BE2C (cell line): ENCODE measurements at regions not wholly inside any gene's neighbourhood (a gene's known extent, or its start where the extent isn't known, plus 50 kb on each side); places are given as distances from the start of the nearest gene placed in this dataset.

Source experiments
- DNase-seq: peaks from one replicate; pipeline ENCODE4 v3.0.0-alpha.2; 2020
- H3K27me3 ChIP-seq: fragments of 250-450 bp; sonication (Bioruptor Pico); 2 replicates; pipeline ENCODE4 v1.5.1; 2020; ENCODE audit warnings: mild to moderate bottlenecking
- H3K36me3 ChIP-seq: fragments of 250-450 bp; sonication (Bioruptor Pico); 2 replicates; pipeline ENCODE4 v1.5.1; 2020; ENCODE audit warnings: mild to moderate bottlenecking
- H3K4me1 ChIP-seq: fragments of 250-450 bp; sonication (Bioruptor Pico); 2 replicates; pipeline ENCODE4 v1.5.1; 2020
- H3K4me3 ChIP-seq: 2 replicates; pipeline ENCODE4 v1.5.1; 2011; ENCODE audit warnings: low read depth, low read length
- H3K9me3 ChIP-seq: fragments of 250-450 bp; sonication (Bioruptor Pico); 2 replicates; pipeline ENCODE4 v1.5.1; 2020
- TF ChIP-seq, protein P1 (sequence below): IDR thresholded peaks from 2 replicates; pipeline ENCODE4 v1.5.1; 2012; ENCODE audit warnings: mild to moderate bottlenecking, low read depth, low read length

DNA sequence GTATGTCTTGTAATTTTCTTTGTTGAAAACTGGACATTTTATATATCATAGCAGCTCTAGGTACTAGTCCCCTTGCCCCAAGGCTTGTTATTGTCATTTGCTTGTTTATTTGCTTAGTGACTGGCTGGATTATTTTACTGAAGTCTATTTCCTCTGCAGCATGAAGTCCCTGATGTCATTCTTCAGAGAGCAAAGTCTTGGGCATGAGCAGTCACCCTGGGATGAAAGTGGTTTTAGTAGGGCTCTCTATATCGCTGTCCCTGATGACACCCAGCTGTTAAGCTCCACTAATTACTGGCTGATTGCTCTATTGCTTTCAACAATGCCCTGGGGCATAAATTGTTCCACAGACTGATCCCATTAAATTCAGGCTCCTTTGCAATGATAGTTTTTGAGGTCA is 113.5 kb upstream of the USP9X start:
- TF ChIP-seq, protein P1, sequence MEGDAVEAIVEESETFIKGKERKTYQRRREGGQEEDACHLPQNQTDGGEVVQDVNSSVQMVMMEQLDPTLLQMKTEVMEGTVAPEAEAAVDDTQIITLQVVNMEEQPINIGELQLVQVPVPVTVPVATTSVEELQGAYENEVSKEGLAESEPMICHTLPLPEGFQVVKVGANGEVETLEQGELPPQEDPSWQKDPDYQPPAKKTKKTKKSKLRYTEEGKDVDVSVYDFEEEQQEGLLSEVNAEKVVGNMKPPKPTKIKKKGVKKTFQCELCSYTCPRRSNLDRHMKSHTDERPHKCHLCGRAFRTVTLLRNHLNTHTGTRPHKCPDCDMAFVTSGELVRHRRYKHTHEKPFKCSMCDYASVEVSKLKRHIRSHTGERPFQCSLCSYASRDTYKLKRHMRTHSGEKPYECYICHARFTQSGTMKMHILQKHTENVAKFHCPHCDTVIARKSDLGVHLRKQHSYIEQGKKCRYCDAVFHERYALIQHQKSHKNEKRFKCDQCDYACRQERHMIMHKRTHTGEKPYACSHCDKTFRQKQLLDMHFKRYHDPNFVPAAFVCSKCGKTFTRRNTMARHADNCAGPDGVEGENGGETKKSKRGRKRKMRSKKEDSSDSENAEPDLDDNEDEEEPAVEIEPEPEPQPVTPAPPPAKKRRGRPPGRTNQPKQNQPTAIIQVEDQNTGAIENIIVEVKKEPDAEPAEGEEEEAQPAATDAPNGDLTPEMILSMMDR: no peak
- Histone ChIP-seq H3K4me3 (no peak overlapping the region), H3K36me3 (no peaks in the 10 kb centered on the region)

DNA sequence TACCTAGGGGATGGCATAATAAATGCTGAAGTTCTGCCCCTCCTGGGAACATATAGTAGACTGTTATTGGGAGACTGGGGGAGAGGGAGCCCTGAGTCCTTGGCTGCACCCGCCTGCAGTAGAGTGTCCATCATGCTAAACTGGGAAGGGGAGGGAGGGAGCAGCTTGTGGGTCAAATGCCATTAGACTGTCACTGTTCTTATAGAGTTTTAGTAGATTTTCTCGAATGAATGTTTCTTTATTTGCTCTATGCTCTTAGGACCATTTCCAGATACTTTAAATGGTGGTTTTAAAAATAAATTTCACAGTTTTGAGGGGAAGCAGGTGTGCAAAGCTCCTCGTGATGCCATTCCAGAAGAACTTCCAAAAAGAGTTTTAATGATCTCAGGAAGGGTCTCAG is 111.6 kb upstream of the USP9X start:
- DNase-seq: no peak
- Histone ChIP-seq H3K36me3 (no peaks in the 10 kb centered on the region), H3K4me1 (no peaks in the 10 kb centered on the region), H3K4me3 (no peak overlapping the region), H3K27me3 (no peaks in the 10 kb centered on the region), H3K9me3 (no peaks in the 10 kb centered on the region)
- TF ChIP-seq, protein P1: no peak

More for the DNA sequence above, 113.5 kb upstream of the USP9X start:
- no peaks in the 10 kb centered on the region for H3K27me3 ChIP-seq
- H3K9me3 ChIP-seq: no peaks in the 10 kb centered on the region
- H3K4me1 ChIP-seq: no peaks in the 10 kb centered on the region
- DNase-seq: no peak

DNA sequence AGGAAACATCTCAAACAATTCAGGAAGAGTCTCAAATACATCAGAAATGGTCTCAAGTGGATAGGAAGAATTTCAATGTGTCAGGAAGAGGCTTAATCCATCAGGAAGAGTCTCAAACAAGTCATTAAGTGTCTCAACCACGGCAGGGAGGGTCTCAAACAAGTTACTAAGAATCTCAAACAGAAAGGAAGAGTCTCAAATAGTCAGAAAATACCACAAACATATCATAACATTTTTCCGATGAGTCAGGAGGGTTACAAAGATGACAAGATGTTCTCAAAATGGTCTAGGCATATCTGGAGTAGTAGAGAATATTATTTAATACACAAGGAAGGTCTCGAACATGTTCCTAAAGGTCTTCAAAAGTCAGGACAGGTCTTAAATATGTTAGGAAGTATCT is 109.3 kb upstream of the USP9X start:
- Histone ChIP-seq H3K27me3 (no peaks in the 10 kb centered on the region), H3K36me3 (no peaks in the 10 kb centered on the region), H3K9me3 (no peaks in the 10 kb centered on the region), H3K4me1 (no peaks in the 10 kb centered on the region), H3K4me3 (no peak overlapping the region)
- TF ChIP-seq, protein P1: no peak
- no peak for DNase-seq

DNA sequence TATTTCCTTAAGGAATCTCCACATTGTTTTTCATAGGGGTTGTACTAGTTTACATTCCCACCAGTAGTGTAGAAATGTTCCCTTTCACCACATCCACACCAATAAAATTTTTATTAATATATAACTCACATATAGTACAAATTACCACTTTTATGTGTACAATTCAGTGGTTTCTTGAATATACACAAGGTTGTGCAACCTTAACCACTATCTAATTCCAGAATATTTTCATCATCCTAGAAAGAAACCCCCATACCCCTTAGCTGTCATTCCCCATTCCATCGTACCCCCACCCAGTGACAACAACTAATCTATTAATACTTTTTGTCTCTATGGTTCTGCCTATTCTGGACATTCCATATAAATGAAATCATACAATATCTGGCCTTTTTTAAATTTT is 108.3 kb upstream of the USP9X start:
- DNase-seq: no peak
- TF ChIP-seq, protein P1: no peak
- Histone ChIP-seq H3K27me3 (no peaks in the 10 kb centered on the region), H3K4me3 (no peak overlapping the region), H3K4me1 (no peaks in the 10 kb centered on the region), H3K9me3 (no peaks in the 10 kb centered on the region), H3K36me3 (no peaks in the 10 kb centered on the region)

DNA sequence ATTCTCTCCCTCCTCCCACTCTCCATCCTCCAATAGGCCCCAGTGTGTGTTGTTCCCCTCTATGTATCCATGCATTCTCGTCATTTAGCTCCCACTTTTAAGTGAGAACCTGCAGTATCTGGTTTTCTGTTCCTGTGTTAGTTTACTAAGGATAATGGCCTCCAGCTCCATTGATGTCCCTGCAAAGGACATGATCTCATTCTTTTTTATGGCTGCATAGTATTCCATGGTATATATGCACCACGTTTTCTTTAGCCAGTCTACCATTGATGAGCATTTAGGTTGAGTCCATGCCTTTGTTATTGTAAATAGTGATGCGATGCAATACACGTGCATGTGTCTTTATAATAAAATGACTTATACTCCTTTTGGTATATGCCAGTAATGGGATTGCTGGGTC is 100.3 kb upstream of the USP9X start:
- TF ChIP-seq, protein P1: no peak
- Histone ChIP-seq H3K4me1 (no peaks in the 10 kb centered on the region), H3K9me3 (no peaks in the 10 kb centered on the region), H3K36me3 (no peaks in the 10 kb centered on the region), H3K4me3 (no peak overlapping the region), H3K27me3 (no peaks in the 10 kb centered on the region)
- DNase-seq: no peak

DNA sequence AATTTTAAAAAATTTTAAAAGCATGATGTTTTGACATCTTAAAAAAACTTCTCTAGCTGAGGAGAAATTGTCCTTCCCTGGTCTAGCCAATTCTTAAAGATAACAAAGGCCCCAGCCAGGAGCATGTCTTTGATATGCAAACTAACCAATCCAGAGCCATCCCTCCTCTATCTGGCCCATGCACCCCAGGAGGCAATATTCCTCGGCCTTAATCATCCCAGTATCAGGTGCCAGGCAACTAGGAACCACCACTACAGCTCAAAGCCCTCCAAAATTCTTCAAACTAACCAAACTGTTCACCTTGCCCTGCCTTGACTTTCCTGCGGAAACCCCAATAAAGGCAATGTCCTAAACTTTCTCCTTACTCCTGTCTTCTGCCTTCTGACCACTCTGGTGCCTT is 97.8 kb upstream of the USP9X start:
- Histone ChIP-seq H3K36me3 (no peaks in the 10 kb centered on the region), H3K4me1 (no peaks in the 10 kb centered on the region), H3K9me3 (no peaks in the 10 kb centered on the region), H3K27me3 (no peaks in the 10 kb centered on the region), H3K4me3 (no peak overlapping the region)
- DNase-seq: no peak
- TF ChIP-seq, protein P1: no peak
